GM18498 (cell line): ENCODE measurements at regions not wholly inside any gene's neighbourhood (a gene's known extent, or its start where the extent isn't known, plus 50 kb on each side); places are given as distances from the start of the nearest gene placed in this dataset.

Source experiments
- ATAC-seq: cut with Tn5 transposase; IDR thresholded peaks from one replicate; pipeline ENCODE4 v1.9.1; 2021; ENCODE audit warnings: mild to moderate bottlenecking, moderate library complexity; ENCODE audit not compliant: unreplicated experiment

DNA sequence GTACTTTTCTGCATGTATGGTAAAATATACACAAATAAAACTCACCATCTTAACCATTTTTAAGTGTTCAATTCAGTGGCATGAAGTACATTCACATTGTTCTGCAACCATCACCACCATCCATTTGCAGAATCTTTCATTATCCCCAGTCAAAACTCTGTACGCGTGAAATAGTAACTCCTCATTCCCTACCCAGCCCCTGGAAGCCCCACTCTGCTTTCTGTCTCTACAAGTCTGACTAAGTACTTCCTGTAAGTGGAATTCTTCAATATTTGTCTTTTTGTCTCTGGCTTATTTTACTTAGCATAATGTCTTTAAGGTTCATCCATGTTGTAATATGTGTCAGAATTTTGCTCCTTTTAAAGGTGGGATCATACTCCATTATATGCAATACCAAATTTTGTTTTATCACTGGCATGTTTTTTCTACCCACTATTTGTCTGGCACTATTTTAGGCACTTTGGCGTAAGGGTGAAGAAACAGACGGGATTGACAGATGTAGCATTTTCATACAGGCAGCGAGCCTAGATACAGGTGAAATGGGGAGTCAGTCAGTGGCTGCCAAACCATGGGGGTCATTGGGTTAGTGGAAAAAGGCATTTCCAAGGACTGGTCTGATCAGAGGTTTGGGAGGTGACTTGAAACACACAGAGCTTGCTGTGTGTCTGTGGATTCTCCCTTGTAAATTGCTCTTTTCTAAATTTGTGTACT, 163.2 kb upstream of the MYCN start:
- no peak for ATAC-seq

GRCh38 chr2:15777795-15778371, 162.5 kb upstream of the MYCN start:
- ATAC-seq = no peak

DNA sequence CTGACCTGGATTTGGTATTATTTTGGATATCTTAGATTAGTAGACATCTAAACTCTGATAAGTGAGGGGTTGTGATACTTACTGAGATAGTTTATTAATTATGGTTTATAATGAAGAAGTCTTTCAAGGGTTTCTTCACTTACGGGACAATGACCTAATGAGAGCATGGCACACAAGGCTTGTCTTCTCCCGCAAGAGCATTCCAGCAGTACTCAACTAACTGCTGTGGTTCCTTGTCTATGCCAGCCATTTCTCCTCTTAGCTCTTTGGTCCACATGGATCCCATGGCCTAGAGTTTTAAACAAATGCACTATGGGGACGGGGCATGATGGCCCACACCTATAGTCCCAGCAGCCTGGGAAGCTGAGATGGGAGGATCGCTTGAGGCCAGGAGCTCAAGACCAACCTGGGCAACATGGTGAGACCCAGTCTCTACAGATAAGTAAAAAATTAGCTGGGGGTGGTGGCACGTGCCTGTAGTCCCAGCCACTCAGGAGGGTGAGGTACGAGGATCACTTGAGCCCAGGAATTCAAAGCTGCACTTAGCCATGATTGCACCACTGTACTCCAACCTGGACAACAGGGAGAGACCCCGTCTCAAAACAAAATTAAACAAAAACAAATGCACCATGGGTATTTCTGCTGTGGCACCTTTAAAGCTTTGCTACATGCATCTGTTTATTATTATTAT, 161.7 kb upstream of the MYCN start:
- no peak for ATAC-seq

GRCh38 chr2:15779381-15780041, 160.8 kb upstream of the MYCN start:
- no peak for ATAC-seq

DNA sequence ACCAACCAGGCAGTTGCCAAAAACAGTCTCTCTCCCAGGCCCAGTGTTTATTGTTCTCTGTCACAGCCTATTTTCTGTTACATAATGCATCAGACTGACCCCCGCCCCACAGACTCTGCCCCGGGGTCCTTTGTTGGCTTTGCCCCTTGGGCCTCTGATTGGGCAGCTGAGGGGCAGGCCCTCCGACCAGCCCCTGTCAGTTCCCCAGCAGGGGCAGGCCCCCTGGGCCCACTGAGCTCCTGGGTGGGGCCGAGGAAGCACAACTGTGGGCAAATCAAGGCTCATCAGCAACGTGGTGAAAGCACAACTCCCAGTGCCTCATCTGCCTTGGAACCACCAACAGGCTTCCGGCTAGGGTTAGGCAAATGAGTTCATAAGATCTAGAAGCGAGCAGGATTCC, 160.1 kb upstream of the MYCN start:
- ATAC-seq = no peak

DNA sequence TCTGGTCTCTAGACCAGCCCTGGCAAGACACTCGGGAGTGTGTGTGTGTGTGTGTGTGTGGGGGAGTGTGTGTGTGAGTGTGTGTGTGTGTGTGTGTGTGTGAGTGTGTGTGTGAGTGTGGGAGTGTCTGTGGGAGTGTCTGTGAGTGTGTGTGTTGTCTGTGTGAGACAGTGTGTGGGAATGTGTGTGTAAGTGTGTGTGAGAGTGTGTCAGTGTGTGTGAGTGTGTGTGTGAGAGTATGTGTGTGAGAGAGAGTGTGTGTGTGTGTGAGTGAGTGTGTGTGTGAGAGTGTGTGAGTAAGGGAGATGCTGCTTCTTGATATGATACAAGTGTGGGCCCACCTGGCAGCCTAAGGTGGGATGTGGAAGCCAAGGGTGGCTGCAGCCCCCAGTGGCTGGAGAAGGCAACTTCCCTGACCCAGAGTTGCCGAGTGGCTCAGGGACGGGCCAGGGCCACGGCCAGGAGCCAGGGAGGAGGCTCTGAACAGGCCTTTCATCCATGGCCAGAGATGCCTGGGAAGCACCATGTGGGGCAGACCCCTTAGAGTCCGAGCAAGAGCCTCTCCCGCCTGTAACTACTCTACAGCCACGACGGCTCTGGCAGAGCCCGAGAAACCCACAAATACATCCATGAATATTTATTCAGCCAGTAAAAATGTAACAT, 159.3 kb upstream of the MYCN start:
- no peak for ATAC-seq

DNA sequence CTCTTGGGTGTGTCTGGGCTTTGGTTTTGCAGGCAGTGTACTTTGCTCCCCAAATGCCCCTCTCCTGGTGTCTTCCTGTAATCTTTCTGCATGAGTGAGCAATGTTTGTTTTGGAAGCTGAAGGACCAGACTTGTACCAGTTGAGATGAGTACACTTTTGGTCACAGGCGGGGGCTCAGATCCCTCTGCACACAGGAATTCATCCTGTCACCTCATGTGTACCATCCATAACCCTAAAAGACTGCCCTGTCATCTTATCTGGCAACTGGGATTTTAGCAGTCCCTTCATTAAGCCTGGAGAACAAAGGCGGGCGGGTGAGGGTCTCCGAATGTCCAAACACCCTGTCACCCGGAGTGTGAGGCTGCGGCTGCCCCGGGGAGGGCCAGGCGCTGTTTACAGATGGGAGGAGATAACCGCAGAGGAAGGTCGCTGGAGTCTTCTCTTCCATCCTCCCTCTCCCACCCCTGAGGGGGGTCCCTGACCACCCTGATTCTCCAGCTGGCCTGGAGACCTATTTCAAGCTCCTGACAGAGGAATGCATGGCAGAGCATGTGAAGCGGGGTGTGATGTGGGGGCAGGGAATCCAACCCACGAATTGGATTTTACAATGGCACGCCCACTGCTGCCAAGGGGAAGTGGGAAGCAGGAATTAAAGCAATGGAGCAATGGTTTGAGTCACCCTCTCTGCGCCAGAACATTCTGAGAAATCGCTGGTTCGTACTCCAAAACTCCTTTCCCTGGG, 158.2 kb upstream of the MYCN start:
- no peak for ATAC-seq

GRCh38 chr2:15782769-15783294, 157.5 kb upstream of the MYCN start:
- no peak for ATAC-seq

DNA sequence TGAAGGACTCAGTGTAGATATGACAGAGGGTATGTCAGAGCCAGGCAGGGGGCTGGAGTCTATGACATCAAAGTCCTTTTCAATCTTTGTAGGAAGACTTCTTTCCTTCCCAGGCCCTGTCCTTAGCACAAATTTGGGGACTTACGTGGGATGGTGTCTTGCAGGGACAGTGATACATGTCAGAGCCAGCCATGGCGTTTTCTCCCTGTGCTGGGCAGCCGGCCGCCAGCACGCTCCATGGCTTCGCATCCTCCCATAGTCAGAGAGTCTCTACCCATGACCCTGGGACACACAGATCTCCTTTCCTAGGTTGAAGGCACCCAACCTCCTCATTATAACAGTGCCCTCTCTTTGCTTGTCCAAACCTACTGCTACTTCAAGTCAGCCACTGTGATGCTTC, 156.9 kb upstream of the MYCN start:
- no peak for ATAC-seq

GRCh38 chr2:15784106-15784885, 156.1 kb upstream of the MYCN start:
- no peak for ATAC-seq

GRCh38 chr2:15784886-15785801, 155.2 kb upstream of the MYCN start:
- ATAC-seq = no peak

DNA sequence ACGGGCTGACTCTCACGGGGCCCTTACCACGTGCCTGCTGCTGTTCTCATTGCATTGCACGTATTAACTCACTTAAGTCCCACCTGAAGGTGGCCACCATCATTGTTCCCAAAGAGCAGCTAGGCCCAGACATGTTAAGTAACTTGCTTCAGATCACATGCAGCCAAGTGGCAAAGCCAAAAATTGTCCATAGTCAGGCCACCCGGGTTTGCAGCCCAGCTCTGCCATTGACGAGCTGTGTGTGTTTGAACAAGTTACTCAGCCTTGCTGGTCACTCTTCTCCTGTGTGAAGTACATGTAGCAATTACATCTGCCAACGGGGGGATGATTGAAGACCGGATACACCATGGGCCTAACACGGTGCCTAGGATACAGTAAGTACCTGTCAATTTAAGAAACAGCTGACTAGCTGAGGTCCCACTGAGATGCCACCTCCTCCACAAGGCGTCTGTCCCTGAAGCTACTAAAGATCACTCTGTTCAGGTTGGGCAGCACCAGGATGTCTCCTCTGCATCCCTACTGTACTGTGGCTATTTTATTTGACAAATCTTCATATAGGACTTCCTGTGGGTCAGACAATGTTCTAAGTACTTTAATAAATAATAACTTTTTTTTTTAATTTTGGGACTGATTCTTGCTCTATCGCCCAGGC, 154.2 kb upstream of the MYCN start:
- no peak for ATAC-seq

DNA sequence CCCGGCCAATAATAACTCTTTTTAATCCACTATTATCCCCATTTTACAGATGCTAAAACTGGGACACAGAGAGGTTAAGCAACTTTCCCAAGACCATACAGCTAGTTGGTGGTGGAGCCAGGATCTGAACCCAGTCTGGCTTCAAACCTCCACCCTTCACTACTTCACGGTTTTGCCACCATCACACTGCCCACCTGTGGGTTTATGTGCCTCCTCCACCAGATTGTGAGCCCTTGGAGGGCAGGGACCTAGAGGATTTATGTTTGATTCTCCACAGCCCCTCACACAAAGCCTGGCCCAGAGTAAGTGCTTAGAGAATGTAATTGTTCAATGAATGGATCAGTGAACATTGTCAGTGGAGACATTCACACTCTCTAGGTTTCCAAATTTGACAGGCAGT, 153.4 kb upstream of the MYCN start:
- ATAC-seq = no peak

- ATAC-seq = no peak
Measured at GRCh38 chr2:15787535-15788454, 152.6 kb upstream of the MYCN start.

GRCh38 chr2:15788455-15788829, 151.9 kb upstream of the MYCN start:
- no peak for ATAC-seq

- ATAC-seq = no peak
Measured at GRCh38 chr2:15788830-15789229, 151.5 kb upstream of the MYCN start.
